ENCODE measurements at regions not wholly inside any gene's neighbourhood (a gene's known extent, or its start where the extent isn't known, plus 50 kb on each side); places are given as distances from the start of the nearest gene placed in this dataset.

DNA sequence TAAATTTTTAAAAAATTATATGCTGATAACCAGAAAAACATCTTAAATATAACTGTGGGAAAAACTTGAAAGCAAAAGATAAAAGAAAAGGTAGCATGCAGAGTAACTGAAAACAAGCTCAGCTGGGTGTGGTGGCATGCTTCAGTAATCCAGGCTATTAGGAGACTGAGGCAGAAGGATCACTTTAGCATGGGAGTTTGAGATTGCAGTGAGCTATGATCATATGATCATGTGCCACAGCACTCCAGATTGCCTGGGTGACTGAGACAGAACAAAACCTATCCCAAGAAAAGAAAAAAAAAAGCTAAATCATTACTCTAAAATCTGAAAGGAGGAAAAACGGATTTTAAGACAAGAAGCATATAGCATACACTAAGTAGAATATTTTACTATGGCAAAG, 1624.0 kb downstream of the AMY1C start:
- H3K9me3 ChIP-seq (ENCODE audit: control extremely low read depth in 1 of 5, control insufficient read depth in 4 of 5, insufficient read depth in 2 of 5, low read depth in 1 of 5, low read length in 4 of 5): no peaks in the 10 kb centered on the region
- H3K27me3 ChIP-seq (replicated peaks in 2 of 5; ENCODE audit: control insufficient read depth in 4 of 5, insufficient read depth in 5 of 5, low read length in 4 of 5): no peaks in the 10 kb centered on the region
- WGBS (ENCODE audit: insufficient coverage): no CpG with 5 or more reads among the region's 1 CpG
- ChIA-PET CTCF (no interaction called here), POLR2A (no interaction called here)
- no peaks in the 10 kb centered on the region for H3K36me3 ChIP-seq (ENCODE audit: control insufficient read depth in 4 of 4, insufficient read depth in 4 of 4, low read length in 3 of 4)
- DNase-seq: no peak
- no peak overlapping the region for H3K27ac ChIP-seq (ENCODE audit: insufficient read depth in 1 of 2, low read depth in 1 of 2, low read length in 2 of 2, poor library complexity in 1 of 2, severe bottlenecking in 2 of 2)
- no peaks in the 10 kb centered on the region for H3K4me1 ChIP-seq (ENCODE audit: control extremely low read depth in 1 of 4, control insufficient read depth in 4 of 4, insufficient read depth in 4 of 4, low read length in 3 of 4)
- no peak overlapping the region for H3K4me3 ChIP-seq (ENCODE audit: control insufficient read depth in 1 of 7, extremely low read depth in 1 of 7, insufficient read depth in 4 of 7, low read depth in 2 of 7, low read length in 6 of 7)

DNA sequence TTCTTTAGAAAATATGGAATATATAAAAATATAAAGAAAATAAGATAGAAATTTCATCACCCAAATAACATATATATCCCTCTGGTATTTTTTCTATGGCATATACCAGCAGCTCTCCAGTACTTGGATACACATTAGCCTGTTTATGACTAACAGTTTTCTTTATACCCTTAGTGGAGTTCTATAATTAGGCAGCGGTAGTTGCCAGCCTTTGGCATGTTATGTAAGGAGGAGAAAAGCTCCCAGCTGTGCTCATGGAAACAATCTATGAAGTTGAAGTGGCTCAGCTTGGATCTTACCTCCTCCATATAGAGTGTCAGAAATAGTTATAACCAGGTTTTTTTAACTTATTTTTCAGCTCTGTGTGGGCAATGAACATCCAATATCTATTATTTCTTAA, 1636.8 kb downstream of the AMY1C start:
- WGBS (ENCODE audit: insufficient coverage): no CpG with 5 or more reads among the region's 1 CpG
- no peaks in the 10 kb centered on the region for H3K4me1 ChIP-seq (ENCODE audit: control extremely low read depth in 1 of 4, control insufficient read depth in 4 of 4, insufficient read depth in 4 of 4, low read length in 3 of 4)
- H3K9me3 ChIP-seq (ENCODE audit: control extremely low read depth in 1 of 5, control insufficient read depth in 4 of 5, insufficient read depth in 2 of 5, low read depth in 1 of 5, low read length in 4 of 5): no peaks in the 10 kb centered on the region
- no peaks in the 10 kb centered on the region for H3K27me3 ChIP-seq (replicated peaks in 2 of 5; ENCODE audit: control insufficient read depth in 4 of 5, insufficient read depth in 5 of 5, low read length in 4 of 5)
- ChIA-PET POLR2A (no interaction called here), CTCF (no interaction called here)
- H3K36me3 ChIP-seq (ENCODE audit: control insufficient read depth in 4 of 4, insufficient read depth in 4 of 4, low read length in 3 of 4): no peaks in the 10 kb centered on the region
- H3K4me3 ChIP-seq (ENCODE audit: control insufficient read depth in 1 of 7, extremely low read depth in 1 of 7, insufficient read depth in 4 of 7, low read depth in 2 of 7, low read length in 6 of 7): no peak overlapping the region
- H3K27ac ChIP-seq (ENCODE audit: insufficient read depth in 1 of 2, low read depth in 1 of 2, low read length in 2 of 2, poor library complexity in 1 of 2, severe bottlenecking in 2 of 2): no peak overlapping the region
- no peak for DNase-seq

DNA sequence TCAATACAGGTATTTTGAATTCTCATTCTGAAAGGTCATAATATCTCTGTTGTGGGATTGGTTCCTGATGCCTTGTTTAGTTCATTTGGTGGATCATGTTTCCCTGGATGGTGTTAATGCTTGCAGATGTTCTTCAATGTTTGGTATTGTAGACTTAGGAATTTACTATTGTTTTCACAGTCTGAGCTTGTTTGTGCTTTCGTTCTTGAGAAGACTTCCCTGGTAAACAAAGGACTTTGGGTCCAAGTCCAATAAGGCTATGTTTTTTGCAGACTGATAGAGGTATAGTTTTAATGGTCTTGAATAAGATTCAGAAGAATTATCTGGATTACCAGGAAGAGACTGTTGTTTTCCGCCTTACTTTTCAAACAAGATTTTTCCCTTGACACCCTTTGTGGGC, 1646.3 kb downstream of the AMY1C start:
- no peaks in the 10 kb centered on the region for H3K4me1 ChIP-seq (ENCODE audit: control extremely low read depth in 1 of 4, control insufficient read depth in 4 of 4, insufficient read depth in 4 of 4, low read length in 3 of 4)
- POLR2A ChIA-PET: no interaction called here
- H3K4me3 ChIP-seq (ENCODE audit: control insufficient read depth in 1 of 7, extremely low read depth in 1 of 7, insufficient read depth in 4 of 7, low read depth in 2 of 7, low read length in 6 of 7): no peak overlapping the region
- CTCF ChIA-PET: no interaction called here
- no peaks in the 10 kb centered on the region for H3K36me3 ChIP-seq (ENCODE audit: control insufficient read depth in 4 of 4, insufficient read depth in 4 of 4, low read length in 3 of 4)
- whole genome bisulfite sequencing (ENCODE audit: insufficient coverage): 50% methylated on average over 2 of the region's 2 CpGs
- no peaks in the 10 kb centered on the region for H3K27me3 ChIP-seq (replicated peaks in 2 of 5; ENCODE audit: control insufficient read depth in 4 of 5, insufficient read depth in 5 of 5, low read length in 4 of 5)
- no peak overlapping the region for H3K27ac ChIP-seq (ENCODE audit: insufficient read depth in 1 of 2, low read depth in 1 of 2, low read length in 2 of 2, poor library complexity in 1 of 2, severe bottlenecking in 2 of 2)
- H3K9me3 ChIP-seq (ENCODE audit: control extremely low read depth in 1 of 5, control insufficient read depth in 4 of 5, insufficient read depth in 2 of 5, low read depth in 1 of 5, low read length in 4 of 5): no peaks in the 10 kb centered on the region
- no peak for DNase-seq

GRCh38 chr1:105398909-105399308, 1649.2 kb downstream of the AMY1C start:
- no peak for DNase-seq
- ChIA-PET POLR2A (no interaction called here), CTCF (no interaction called here)
- Histone ChIP-seq H3K4me1 (ENCODE audit: control extremely low read depth in 1 of 4, control insufficient read depth in 4 of 4, insufficient read depth in 4 of 4, low read length in 3 of 4) (no peaks in the 10 kb centered on the region), H3K27me3 (replicated peaks in 2 of 5; ENCODE audit: control insufficient read depth in 4 of 5, insufficient read depth in 5 of 5, low read length in 4 of 5) (no peaks in the 10 kb centered on the region), H3K36me3 (ENCODE audit: control insufficient read depth in 4 of 4, insufficient read depth in 4 of 4, low read length in 3 of 4) (no peaks in the 10 kb centered on the region), H3K9me3 (ENCODE audit: control extremely low read depth in 1 of 5, control insufficient read depth in 4 of 5, insufficient read depth in 2 of 5, low read depth in 1 of 5, low read length in 4 of 5) (no peaks in the 10 kb centered on the region), H3K27ac (ENCODE audit: insufficient read depth in 1 of 2, low read depth in 1 of 2, low read length in 2 of 2, poor library complexity in 1 of 2, severe bottlenecking in 2 of 2) (no peak overlapping the region), H3K4me3 (ENCODE audit: control insufficient read depth in 1 of 7, extremely low read depth in 1 of 7, insufficient read depth in 4 of 7, low read depth in 2 of 7, low read length in 6 of 7) (no peak overlapping the region)

- H3K36me3 ChIP-seq (ENCODE audit: control insufficient read depth in 4 of 4, insufficient read depth in 4 of 4, low read length in 3 of 4): no peaks in the 10 kb centered on the region
- POLR2A ChIA-PET: no interaction called here
These were observed 1650.0 kb downstream of the AMY1C start for GRCh38 chr1:105399716-105400115.

DNA sequence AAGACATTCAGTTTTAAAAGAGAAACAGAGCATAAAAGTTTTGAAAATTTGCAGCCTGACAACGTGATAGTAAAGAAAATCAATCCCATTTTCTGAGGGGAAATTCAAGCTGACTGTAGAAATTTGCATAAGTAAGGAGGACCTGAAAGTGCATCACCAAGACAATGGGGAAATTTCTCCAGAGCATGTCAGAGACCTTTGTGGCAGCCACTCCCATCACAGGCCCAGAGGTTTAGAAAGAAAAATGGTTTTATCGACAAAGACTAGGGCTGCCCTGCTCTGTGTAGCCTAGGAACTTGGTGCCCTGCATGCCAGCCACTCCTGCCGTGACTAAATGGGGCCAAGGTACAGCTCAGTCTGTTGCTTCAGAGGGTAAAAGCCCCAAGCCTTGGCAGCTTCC, 1640.2 kb upstream of the PRMT6 start:
- H3K27me3 ChIP-seq (replicated peaks in 2 of 5; ENCODE audit: control insufficient read depth in 4 of 5, insufficient read depth in 5 of 5, low read length in 4 of 5): no peaks in the 10 kb centered on the region
- ChIA-PET POLR2A (no interaction called here), CTCF (no interaction called here)
- H3K36me3 ChIP-seq (ENCODE audit: control insufficient read depth in 4 of 4, insufficient read depth in 4 of 4, low read length in 3 of 4): no peaks in the 10 kb centered on the region
- no peak overlapping the region for H3K27ac ChIP-seq (ENCODE audit: insufficient read depth in 1 of 2, low read depth in 1 of 2, low read length in 2 of 2, poor library complexity in 1 of 2, severe bottlenecking in 2 of 2)
- no peak overlapping the region for H3K4me3 ChIP-seq (ENCODE audit: control insufficient read depth in 1 of 7, extremely low read depth in 1 of 7, insufficient read depth in 4 of 7, low read depth in 2 of 7, low read length in 6 of 7)
- no peaks in the 10 kb centered on the region for H3K4me1 ChIP-seq (ENCODE audit: control extremely low read depth in 1 of 4, control insufficient read depth in 4 of 4, insufficient read depth in 4 of 4, low read length in 3 of 4)
- WGBS (ENCODE audit: insufficient coverage): 76% methylated on average over 3 of the region's 3 CpGs
- H3K9me3 ChIP-seq (ENCODE audit: control extremely low read depth in 1 of 5, control insufficient read depth in 4 of 5, insufficient read depth in 2 of 5, low read depth in 1 of 5, low read length in 4 of 5): no peaks in the 10 kb centered on the region
- DNase-seq: no peak

More at GRCh38 chr1:105399716-105400115, 1650.0 kb downstream of the AMY1C start:
- DNase-seq: no peak
- CTCF ChIA-PET: no interaction called here
- H3K27ac ChIP-seq (ENCODE audit: insufficient read depth in 1 of 2, low read depth in 1 of 2, low read length in 2 of 2, poor library complexity in 1 of 2, severe bottlenecking in 2 of 2): no peak overlapping the region
- H3K27me3 ChIP-seq (replicated peaks in 2 of 5; ENCODE audit: control insufficient read depth in 4 of 5, insufficient read depth in 5 of 5, low read length in 4 of 5): no peaks in the 10 kb centered on the region
- H3K9me3 ChIP-seq (ENCODE audit: control extremely low read depth in 1 of 5, control insufficient read depth in 4 of 5, insufficient read depth in 2 of 5, low read depth in 1 of 5, low read length in 4 of 5): no peaks in the 10 kb centered on the region
- no CpG with 5 or more reads among the region's 1 CpG for WGBS (ENCODE audit: insufficient coverage)
- no peaks in the 10 kb centered on the region for H3K4me1 ChIP-seq (ENCODE audit: control extremely low read depth in 1 of 4, control insufficient read depth in 4 of 4, insufficient read depth in 4 of 4, low read length in 3 of 4)
- H3K4me3 ChIP-seq (ENCODE audit: control insufficient read depth in 1 of 7, extremely low read depth in 1 of 7, insufficient read depth in 4 of 7, low read depth in 2 of 7, low read length in 6 of 7): no peak overlapping the region

GRCh38 chr1:105419030-105419429, 1637.4 kb upstream of the PRMT6 start:
- DNase-seq: no peak
- Histone ChIP-seq H3K9me3 (ENCODE audit: control extremely low read depth in 1 of 5, control insufficient read depth in 4 of 5, insufficient read depth in 2 of 5, low read depth in 1 of 5, low read length in 4 of 5) (no peaks in the 10 kb centered on the region), H3K36me3 (ENCODE audit: control insufficient read depth in 4 of 4, insufficient read depth in 4 of 4, low read length in 3 of 4) (no peaks in the 10 kb centered on the region), H3K4me3 (ENCODE audit: control insufficient read depth in 1 of 7, extremely low read depth in 1 of 7, insufficient read depth in 4 of 7, low read depth in 2 of 7, low read length in 6 of 7) (no peak overlapping the region), H3K4me1 (ENCODE audit: control extremely low read depth in 1 of 4, control insufficient read depth in 4 of 4, insufficient read depth in 4 of 4, low read length in 3 of 4) (no peaks in the 10 kb centered on the region), H3K27me3 (replicated peaks in 2 of 5; ENCODE audit: control insufficient read depth in 4 of 5, insufficient read depth in 5 of 5, low read length in 4 of 5) (no peaks in the 10 kb centered on the region), H3K27ac (ENCODE audit: insufficient read depth in 1 of 2, low read depth in 1 of 2, low read length in 2 of 2, poor library complexity in 1 of 2, severe bottlenecking in 2 of 2) (no peak overlapping the region)
- POLR2A ChIA-PET: no interaction called here
- CTCF ChIA-PET: no interaction called here
- no CpG with 5 or more reads among the region's 1 CpG for WGBS (ENCODE audit: insufficient coverage)

DNA sequence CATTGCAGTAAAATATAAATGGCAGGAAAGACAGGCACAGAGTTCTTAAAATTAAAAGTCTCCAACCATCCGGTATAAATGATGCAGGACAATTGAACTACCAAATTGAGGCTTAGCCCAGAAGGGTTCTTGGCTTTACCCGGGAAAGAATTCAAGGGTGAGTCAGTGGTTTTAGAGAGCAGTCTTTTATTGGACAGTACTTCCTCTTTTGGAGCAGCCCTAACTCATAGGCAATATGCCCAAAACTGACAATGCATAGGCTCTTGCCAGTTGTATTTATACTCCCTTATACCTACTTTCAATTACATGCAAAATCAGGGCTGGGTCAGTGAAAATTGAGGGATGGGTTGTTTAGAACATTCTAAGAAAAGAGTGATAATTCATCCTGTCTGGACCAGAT, 1628.9 kb upstream of the PRMT6 start:
- POLR2A ChIA-PET: no interaction called here
- Histone ChIP-seq H3K4me1 (ENCODE audit: control extremely low read depth in 1 of 4, control insufficient read depth in 4 of 4, insufficient read depth in 4 of 4, low read length in 3 of 4) (no peaks in the 10 kb centered on the region), H3K27me3 (replicated peaks in 2 of 5; ENCODE audit: control insufficient read depth in 4 of 5, insufficient read depth in 5 of 5, low read length in 4 of 5) (no peaks in the 10 kb centered on the region), H3K27ac (ENCODE audit: insufficient read depth in 1 of 2, low read depth in 1 of 2, low read length in 2 of 2, poor library complexity in 1 of 2, severe bottlenecking in 2 of 2) (no peak overlapping the region), H3K36me3 (ENCODE audit: control insufficient read depth in 4 of 4, insufficient read depth in 4 of 4, low read length in 3 of 4) (no peaks in the 10 kb centered on the region), H3K9me3 (ENCODE audit: control extremely low read depth in 1 of 5, control insufficient read depth in 4 of 5, insufficient read depth in 2 of 5, low read depth in 1 of 5, low read length in 4 of 5) (no peaks in the 10 kb centered on the region), H3K4me3 (ENCODE audit: control insufficient read depth in 1 of 7, extremely low read depth in 1 of 7, insufficient read depth in 4 of 7, low read depth in 2 of 7, low read length in 6 of 7) (no peak overlapping the region)
- WGBS (ENCODE audit: insufficient coverage): 31% methylated on average over 2 of the region's 2 CpGs
- DNase-seq: peak in 2 of 3 donors; percentile 12 to 53
- CTCF ChIA-PET: no interaction called here
